Fibroblast of skin of right biceps (primary cell): ENCODE measurements at regions not wholly inside any gene's neighbourhood (a gene's known extent, or its start where the extent isn't known, plus 50 kb on each side); places are given as distances from the start of the nearest gene placed in this dataset.
"Not testable (repeated sequence)": the region's sequence is repeated elsewhere in the genome, so short reads cannot be mapped to it uniquely, and the experiment has no call there.

Source experiments
- DNase-seq: peaks from one replicate; pipeline ENCODE4 v3.0.0-alpha.2; 2013

GRCh38 chr15:53843166-53843565 is 83.7 kb upstream of the WDR72 start:
- DNase-seq, result no peak

DNA sequence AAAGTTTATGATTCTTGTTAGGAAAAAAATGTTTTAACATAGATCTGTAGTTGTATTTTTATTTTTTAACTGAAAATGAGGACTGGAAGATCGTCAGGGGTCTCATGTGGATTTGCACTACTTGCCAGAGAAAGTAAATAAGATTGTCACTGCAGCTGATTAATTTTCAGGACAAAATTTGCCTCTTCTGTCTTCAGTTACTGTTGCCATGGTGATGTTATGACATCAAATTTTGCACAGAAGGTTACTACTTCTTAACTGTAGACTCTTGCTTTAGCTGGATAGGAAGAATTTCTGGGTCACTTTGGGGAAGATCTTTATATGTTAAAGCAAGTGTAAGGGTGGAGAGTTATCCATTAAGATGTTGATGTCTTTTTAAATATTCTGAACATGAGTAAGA is 82.2 kb upstream of the WDR72 start:
- DNase-seq, result no peak

GRCh38 chr15:53840681-53841080 is 81.2 kb upstream of the WDR72 start:
- no peak for DNase-seq

DNA sequence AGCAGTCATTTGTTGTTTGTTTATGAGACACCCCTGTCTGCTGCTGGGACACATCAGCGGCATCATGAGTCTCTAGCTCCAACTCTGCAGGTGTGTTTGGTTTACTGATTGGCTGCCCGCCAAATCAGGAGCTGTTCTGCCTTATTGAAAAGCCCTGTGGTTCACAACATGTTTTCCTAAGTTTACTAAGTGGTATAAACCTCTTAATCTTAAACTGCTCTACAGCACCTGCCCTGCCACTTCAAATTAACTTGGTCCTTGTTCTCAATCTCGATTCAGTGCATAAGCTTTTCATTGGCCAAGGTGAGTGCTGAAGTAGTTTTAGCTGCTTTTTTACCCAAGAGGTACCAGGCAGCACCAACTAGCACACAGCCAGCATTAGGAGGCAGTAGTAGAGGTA is 77.8 kb upstream of the WDR72 start:
- DNase-seq, result no peak

GRCh38 chr15:53836618-53837017 is 77.2 kb upstream of the WDR72 start:
- no peak for DNase-seq

DNA sequence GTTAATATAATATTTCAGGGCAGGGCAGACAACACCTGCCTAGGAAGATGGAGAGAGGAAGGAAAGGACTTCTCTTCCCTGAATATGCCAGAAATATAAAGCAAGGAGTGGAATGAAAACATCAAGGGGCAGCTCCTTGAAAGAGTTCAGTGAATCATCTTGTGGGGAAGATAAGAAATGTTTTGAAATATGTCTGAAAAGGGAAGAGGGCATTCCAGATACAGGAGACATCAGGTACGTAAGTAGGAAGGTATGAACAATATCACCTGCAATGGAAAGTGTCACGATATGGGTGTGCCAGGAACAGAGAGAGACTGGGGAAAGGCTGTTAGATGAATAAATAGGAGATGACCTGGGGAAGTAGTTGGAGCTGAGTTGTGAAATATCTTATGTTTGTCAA is 75.8 kb upstream of the WDR72 start:
- DNase-seq, result no peak

DNA sequence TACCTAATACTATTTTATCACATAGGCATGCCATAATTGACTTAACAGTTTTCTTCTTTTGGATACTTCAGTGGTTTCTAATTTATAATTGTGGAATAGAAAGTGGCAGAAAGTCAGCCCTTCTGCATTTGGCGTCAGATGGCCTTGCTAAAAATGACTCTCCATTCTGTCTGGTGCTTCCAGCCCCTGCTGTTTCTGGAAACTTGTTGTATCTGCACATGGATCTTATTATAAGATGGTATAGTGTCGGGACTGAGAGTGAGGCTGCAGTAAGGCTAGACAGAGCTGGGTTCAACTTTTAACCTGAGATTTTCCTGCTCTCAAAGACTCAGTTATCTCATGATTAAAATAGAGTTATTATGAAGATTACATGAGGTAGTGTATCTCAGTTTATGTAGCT is 74.8 kb upstream of the WDR72 start:
- no peak for DNase-seq

DNA sequence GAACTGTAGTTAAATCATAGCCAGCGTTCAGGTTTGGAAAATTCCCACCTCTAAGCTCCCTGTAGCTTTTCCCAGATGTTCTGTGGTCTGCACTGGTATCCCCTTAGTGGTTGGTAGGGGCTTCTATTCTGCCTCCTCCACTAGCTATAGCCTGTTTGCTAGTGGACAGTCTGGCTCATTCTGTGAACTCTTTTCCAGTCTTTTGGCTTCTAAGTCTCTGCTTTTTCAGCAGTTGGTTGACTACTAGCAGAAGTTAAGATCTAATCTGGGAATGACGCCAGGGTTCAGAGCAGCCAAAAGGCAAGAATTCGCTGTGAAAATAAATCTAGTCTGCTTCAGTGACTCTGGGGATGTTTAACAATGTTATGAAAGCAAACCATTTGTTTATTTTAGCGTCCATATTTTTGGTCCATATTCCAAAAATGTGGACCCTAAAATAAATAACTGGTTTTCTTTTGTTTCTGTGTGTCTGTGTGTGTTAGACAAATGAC is 73.7 kb upstream of the WDR72 start:
- DNase-seq, result peak; percentile 18

DNA sequence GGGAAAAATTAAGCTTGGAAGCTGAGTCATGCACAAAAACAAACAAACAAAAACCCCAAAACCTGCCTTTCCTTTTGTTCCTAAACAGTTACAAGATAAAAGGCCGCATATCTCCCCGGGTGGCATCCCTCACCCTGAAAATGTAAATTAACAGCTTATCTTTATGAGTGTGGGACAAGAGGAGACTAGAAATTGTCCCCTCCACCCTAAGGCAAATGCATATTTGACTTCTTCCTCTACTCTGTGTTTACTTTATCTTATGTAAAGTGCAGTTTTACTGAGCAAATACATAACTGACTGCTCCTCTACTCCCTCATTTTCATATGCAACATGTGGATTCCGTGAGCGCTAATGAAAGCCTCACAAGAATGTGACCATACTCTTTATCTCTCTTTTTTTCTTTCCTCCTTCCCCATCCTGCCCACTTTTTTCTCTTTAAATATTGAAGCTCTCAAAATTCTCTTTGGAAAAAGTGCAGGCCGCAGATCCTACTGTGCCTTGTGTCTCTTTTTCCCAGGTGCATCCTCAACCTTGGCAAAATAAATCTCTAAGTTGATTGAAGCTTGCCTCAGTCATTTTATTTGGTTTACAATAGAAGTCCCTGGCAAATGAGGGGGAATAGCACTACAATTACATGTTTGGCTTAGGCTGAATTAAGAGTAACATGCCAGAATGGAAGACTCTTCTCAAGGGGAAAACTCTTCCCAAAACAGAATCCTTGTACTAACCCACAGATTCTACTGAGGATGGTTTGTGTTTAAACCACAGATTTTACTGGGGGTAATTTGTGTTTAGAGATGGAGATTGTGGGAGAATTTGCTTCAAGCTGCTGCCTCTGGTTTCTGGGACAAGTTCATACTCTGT is 72.7 kb upstream of the WDR72 start:
- DNase-seq, result no peak

DNA sequence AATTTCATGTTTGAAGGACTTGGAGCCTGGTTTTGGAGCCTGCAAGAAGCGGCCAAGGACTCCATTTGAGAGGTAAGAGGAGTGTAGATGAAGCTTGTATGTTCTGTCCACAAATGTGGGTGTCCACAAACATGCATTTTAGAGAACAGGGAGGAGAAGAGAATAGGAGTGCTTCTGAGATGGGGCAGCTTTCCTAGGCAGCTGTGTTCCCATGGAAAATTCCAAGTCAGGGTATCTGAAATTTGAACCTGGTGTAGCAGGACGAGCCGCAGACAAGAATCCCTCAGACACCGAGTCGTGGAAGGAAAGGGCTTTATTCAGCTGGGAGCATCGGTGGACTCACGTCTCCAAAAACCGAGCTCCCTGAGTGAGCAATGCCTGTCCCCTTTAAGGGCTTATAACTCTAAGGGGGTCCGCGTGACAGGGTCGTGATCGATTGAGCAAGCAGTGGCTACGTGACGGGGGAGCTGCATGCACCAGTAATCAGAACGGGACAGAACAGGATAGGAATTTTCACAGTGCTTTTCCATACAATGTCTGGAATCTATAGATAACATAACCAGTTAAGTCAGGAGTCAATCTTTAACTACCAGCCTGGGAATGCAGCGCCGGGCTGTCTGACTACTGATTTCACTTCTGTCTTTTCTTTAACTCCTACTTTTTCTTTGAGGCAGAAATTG is 71.4 kb upstream of the WDR72 start:
- DNase-seq, result no peak

- DNase-seq, result no peak
These were observed 70.5 kb upstream of the WDR72 start for GRCh38 chr15:53829923-53830459.

DNA sequence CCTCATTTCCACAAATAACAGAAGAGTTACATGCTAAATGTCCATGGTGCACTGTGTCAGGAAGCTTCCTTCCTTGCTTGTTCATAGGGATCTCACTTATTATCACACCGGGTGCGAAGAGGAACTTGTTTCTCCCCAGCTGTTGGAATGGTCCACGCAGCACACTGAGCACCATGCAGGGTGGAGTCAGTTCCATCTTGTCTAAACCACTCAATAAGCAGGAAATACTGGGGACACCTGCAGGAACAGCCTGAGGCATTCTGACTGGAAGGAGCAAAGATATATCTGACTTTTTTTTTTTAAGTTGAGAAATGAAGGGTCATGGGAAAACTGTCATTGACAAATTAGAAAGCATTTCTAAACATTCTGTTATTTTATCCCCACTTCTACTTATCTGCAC is 70.0 kb upstream of the WDR72 start:
- DNase-seq, result no peak

DNA sequence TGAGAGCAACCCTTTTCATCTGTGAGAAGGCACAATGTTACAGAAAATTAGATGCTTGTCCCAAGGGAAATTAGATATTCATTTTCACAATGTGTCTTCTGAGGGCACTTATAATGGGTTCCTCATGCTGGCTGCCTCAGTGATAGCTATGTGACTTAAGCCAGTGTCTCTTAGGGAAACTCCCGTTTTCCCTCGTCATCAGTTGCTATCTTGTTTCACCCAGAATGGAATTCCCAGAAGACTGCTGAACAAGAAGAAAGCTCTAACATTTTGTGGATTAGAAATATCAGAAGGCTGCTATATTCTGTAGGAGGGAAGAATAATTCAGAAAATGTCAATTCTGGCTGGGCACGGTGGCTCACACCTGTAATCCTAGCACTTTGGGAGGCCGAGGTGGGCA is 67.9 kb upstream of the WDR72 start:
- no peak for DNase-seq

DNA sequence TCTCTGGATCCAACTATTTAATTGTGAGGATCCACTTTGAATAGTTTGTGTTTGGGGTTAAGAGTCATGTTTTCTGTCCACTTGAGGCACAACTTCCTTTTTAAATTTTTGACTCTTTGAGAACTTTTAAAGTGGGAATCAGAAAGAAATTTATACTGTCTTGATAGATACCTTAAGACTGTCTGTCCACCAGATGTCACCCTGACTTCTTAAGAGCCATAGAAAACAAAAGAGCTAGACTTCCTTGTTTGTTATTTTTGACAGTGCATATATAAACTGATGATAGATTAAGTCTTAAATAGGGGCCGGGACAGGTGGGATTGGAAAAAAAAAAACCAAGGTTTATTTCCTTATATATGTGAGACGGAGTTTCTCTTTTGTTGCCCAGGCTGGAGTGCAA is 52.1 kb upstream of the WDR72 start:
- DNase-seq, result no peak

DNA sequence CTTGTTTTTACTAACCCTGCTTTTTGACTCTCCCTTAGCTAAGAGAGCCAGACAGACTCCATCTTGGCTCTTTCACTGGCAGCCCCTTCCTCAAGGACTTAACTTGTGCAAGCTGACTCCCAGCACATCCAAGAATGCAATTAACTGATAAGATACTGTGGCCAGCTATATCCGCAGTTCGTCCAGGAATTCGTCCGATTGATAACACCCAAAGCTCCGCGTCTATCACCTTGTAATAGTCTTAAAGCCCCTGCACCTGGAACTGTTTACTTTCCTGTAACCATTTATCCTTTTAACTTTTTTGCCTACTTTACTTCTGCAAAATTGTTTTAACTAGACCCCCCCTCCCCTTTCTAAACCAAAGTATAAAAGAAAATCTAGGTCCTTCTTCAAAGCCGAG is 50.8 kb upstream of the WDR72 start:
- not testable (repeated sequence) for DNase-seq
